Hepatocyte (in vitro differentiated cells): ENCODE measurements at regions not wholly inside any gene's neighbourhood (a gene's known extent, or its start where the extent isn't known, plus 50 kb on each side); places are given as distances from the start of the nearest gene placed in this dataset.

Experiments used
- DNase-seq: peaks from one replicate; pipeline ENCODE4 v3.0.0-alpha.2; 2016; ENCODE audit warnings: low spot score
- H2AFZ ChIP-seq: fragments of 200-600 bp; sonication (generic); 2 replicates; pipeline ENCODE4 v1.6.0; 2016; ENCODE audit warnings: antibody characterized with exemption, mild to moderate bottlenecking
- H3K27ac ChIP-seq: fragments of 200-600 bp; sonication (generic); 2 replicates; pipeline ENCODE4 v1.5.1; 2016; ENCODE audit warnings: mild to moderate bottlenecking
- H3K27me3 ChIP-seq: fragments of 200-600 bp; sonication (generic); 2 replicates; pipeline ENCODE4 v1.6.1; 2016
- H3K36me3 ChIP-seq: fragments of 200-600 bp; sonication (generic); replicated peaks from 2 replicates; pipeline ENCODE4 v1.5.1; 2016; ENCODE audit warnings: low read depth; ENCODE audit not compliant: insufficient read depth
- H3K4me1 ChIP-seq: fragments of 200-600 bp; sonication (generic); 2 replicates; pipeline ENCODE4 v1.5.1; 2016; ENCODE audit warnings: mild to moderate bottlenecking, moderate library complexity; ENCODE audit not compliant: insufficient read depth
- H3K4me2 ChIP-seq: fragments of 200-600 bp; sonication (generic); 2 replicates; pipeline ENCODE4 v1.6.0; 2016
- H3K4me3 ChIP-seq: fragments of 200-600 bp; sonication (generic); 2 replicates; pipeline ENCODE4 v1.5.1; 2016; ENCODE audit warnings: mild to moderate bottlenecking
- H3K79me2 ChIP-seq: fragments of 200-600 bp; sonication (generic); 2 replicates; pipeline ENCODE4 v1.6.0; 2017; ENCODE audit warnings: mild to moderate bottlenecking
- H3K9me2 ChIP-seq: fragments of 200-600 bp; sonication (generic); replicated peaks from 2 replicates; pipeline ENCODE4 v1.6.0; 2017; ENCODE audit warnings: mild to moderate bottlenecking; ENCODE audit not compliant: insufficient read depth
- H3K9me3 ChIP-seq: fragments of 200-600 bp; sonication (generic); 2 replicates; pipeline ENCODE4 v1.5.1; 2016; ENCODE audit warnings: low read depth, mild to moderate bottlenecking
- H4K20me1 ChIP-seq: fragments of 200-600 bp; sonication (generic); 2 replicates; pipeline ENCODE4 v1.6.0; 2016; ENCODE audit warnings: mild to moderate bottlenecking; ENCODE audit not compliant: insufficient read depth, poor library complexity, severe bottlenecking
- CTCF ChIP-seq: fragments of 200-600 bp; sonication (generic); IDR thresholded peaks from 2 replicates; pipeline ENCODE4 v1.5.1; 2016; ENCODE audit warnings: antibody characterized with exemption, mild to moderate bottlenecking; ENCODE audit not compliant: poor library complexity
- EZH2 ChIP-seq: fragments of 200-600 bp; sonication (generic); IDR thresholded peaks from 2 replicates; pipeline ENCODE4 v1.6.1; 2016; ENCODE audit warnings: antibody characterized with exemption, mild to moderate bottlenecking, borderline replicate concordance
- EZH2phosphoT487 ChIP-seq: fragments of 200-600 bp; sonication (generic); IDR thresholded peaks from one replicate; pipeline ENCODE4 v1.6.1; 2018; ENCODE audit warnings: antibody characterized with exemption, mild to moderate bottlenecking, low read depth, moderate library complexity; ENCODE audit not compliant: unreplicated experiment, severe bottlenecking
- WGBS: methylation state at CpG from one replicate; pipeline ENCODE4 v1.1.6; 2016; ENCODE audit warnings: low lambda C conversion rate; ENCODE audit errors: missing lambda C conversion rate; 5-methylcytosine and 5-hydroxymethylcytosine counted together

GRCh38 chr4:123090886-123091285 lies 168.5 kb upstream of the NUDT6 start:
- no peak for TF ChIP-seq EZH2
- no peak for TF ChIP-seq EZH2phosphoT487
- no peak for TF ChIP-seq CTCF
- Histone ChIP-seq H3K9me3 (no peaks in the 10 kb centered on the region), H3K27ac (no peak overlapping the region), H3K4me1 (no peaks in the 10 kb centered on the region), H4K20me1 (no peaks in the 10 kb centered on the region), H3K4me2 (no peak overlapping the region), H3K36me3 (no peaks in the 10 kb centered on the region), H3K4me3 (no peak overlapping the region), H2AFZ (no peak overlapping the region), H3K79me2 (no peaks in the 10 kb centered on the region), H3K27me3 (no peaks in the 10 kb centered on the region), H3K9me2 (no peaks in the 10 kb centered on the region)
- 89% methylated on average over 2 of the region's 2 CpGs for WGBS
- DNase-seq: no peak

GRCh38 chr4:123092586-123092985 lies 170.2 kb upstream of the NUDT6 start:
- no peaks in the 10 kb centered on the region for H3K79me2 ChIP-seq
- no peak overlapping the region for H3K27ac ChIP-seq
- no peak for DNase-seq
- TF ChIP-seq CTCF (no peak), EZH2phosphoT487 (no peak), EZH2 (no peak)
- no peaks in the 10 kb centered on the region for H3K9me2 ChIP-seq
- no peaks in the 10 kb centered on the region for H3K4me1 ChIP-seq
- no peaks in the 10 kb centered on the region for H3K9me3 ChIP-seq
- no peaks in the 10 kb centered on the region for H4K20me1 ChIP-seq
- no peaks in the 10 kb centered on the region for H3K36me3 ChIP-seq
- no peak overlapping the region for H3K4me2 ChIP-seq
- H3K27me3 ChIP-seq: no peaks in the 10 kb centered on the region
- WGBS: 94% methylated on average over 1 of the region's 1 CpG
- H2AFZ ChIP-seq: no peak overlapping the region
- H3K4me3 ChIP-seq: no peak overlapping the region

GRCh38 chr4:123093236-123093635 lies 170.8 kb upstream of the NUDT6 start:
- H2AFZ ChIP-seq: no peak overlapping the region
- H4K20me1 ChIP-seq: no peaks in the 10 kb centered on the region
- H3K9me2 ChIP-seq: no peaks in the 10 kb centered on the region
- H3K79me2 ChIP-seq: no peaks in the 10 kb centered on the region
- 95% methylated on average over 3 of the region's 3 CpGs for WGBS
- no peak overlapping the region for H3K4me2 ChIP-seq
- TF ChIP-seq EZH2phosphoT487: no peak
- no peak for TF ChIP-seq CTCF
- H3K4me3 ChIP-seq: no peak overlapping the region
- H3K9me3 ChIP-seq: no peaks in the 10 kb centered on the region
- H3K36me3 ChIP-seq: no peaks in the 10 kb centered on the region
- no peaks in the 10 kb centered on the region for H3K27me3 ChIP-seq
- no peak for DNase-seq
- H3K27ac ChIP-seq: no peak overlapping the region
- no peaks in the 10 kb centered on the region for H3K4me1 ChIP-seq

- no peak overlapping the region for H3K4me2 ChIP-seq
- no peaks in the 10 kb centered on the region for H4K20me1 ChIP-seq
- DNase-seq: no peak
- no peaks in the 10 kb centered on the region for H3K4me1 ChIP-seq
- no peaks in the 10 kb centered on the region for H3K27me3 ChIP-seq
- no peaks in the 10 kb centered on the region for H3K79me2 ChIP-seq
- no peak overlapping the region for H2AFZ ChIP-seq
- H3K9me2 ChIP-seq: no peaks in the 10 kb centered on the region
- WGBS: 59% methylated on average over 4 of the region's 4 CpGs
- no peaks in the 10 kb centered on the region for H3K36me3 ChIP-seq
- TF ChIP-seq EZH2phosphoT487: no peak
- no peak for TF ChIP-seq EZH2
- TF ChIP-seq CTCF: peak; percentile 20
- H3K27ac ChIP-seq: no peak overlapping the region
- no peaks in the 10 kb centered on the region for H3K9me3 ChIP-seq
- no peak overlapping the region for H3K4me3 ChIP-seq
Measured at GRCh38 chr4:123096038-123096437, 173.6 kb upstream of the NUDT6 start.
